GM21515 (cell line): ENCODE measurements at regions not wholly inside any gene's neighbourhood (a gene's known extent, or its start where the extent isn't known, plus 50 kb on each side); places are given as distances from the start of the nearest gene placed in this dataset.
"Not testable (repeated sequence)": the region's sequence is repeated elsewhere in the genome, so short reads cannot be mapped to it uniquely, and the experiment has no call there.

Experiments used
- ATAC-seq: cut with Tn5 transposase; IDR thresholded peaks from one replicate; pipeline ENCODE4 v1.9.1; 2021; ENCODE audit not compliant: unreplicated experiment

DNA sequence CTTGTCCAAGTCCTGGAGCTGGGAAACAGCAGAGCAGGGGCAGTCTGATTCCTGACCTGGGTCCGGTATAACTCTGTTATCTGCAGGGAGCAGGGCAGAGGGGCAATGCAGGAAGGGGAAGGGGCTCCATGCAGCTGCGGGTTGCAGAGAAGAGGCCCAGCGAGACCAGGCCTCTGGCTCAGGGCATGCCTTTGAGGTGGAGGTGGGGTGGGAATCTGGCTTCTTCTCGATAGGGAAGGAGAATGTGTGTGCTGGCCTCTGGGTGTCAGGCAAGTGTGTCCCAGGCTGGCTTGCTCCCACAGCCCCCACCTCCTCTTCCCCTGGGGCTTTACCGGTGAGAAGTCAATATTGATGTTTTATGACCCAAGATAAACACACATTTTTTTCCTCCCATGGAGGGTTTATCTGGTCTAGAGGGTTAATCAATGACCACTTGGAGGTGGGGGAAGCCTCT lies 187.1 kb upstream of the HAAO start:
- ATAC-seq = no peak

DNA sequence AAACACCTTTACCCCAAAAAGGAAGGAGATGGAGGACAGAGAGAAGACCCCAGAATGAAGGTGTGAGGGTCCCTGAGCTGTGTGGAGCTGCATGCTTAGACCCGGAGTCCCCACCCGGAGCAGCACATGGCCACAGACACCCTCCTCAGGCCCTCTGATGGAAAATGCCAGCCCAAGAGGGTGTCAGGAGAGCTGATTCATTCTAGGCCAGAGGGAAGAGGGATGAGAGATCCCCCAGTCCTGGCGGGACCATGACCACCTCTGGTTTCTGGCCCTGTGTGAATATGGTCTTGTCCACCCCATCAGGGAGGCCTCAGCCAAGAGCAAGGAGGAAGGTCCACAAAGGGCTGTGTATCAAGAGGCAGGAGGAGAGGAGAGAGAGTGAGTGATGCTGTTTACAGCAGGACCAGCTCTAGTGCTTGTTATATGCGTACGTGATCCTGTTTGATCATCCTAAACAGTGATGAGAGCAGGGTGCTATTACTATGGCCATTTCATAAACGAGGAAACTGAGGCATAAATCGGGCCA lies 186.6 kb upstream of the HAAO start:
- ATAC-seq = no peak

DNA sequence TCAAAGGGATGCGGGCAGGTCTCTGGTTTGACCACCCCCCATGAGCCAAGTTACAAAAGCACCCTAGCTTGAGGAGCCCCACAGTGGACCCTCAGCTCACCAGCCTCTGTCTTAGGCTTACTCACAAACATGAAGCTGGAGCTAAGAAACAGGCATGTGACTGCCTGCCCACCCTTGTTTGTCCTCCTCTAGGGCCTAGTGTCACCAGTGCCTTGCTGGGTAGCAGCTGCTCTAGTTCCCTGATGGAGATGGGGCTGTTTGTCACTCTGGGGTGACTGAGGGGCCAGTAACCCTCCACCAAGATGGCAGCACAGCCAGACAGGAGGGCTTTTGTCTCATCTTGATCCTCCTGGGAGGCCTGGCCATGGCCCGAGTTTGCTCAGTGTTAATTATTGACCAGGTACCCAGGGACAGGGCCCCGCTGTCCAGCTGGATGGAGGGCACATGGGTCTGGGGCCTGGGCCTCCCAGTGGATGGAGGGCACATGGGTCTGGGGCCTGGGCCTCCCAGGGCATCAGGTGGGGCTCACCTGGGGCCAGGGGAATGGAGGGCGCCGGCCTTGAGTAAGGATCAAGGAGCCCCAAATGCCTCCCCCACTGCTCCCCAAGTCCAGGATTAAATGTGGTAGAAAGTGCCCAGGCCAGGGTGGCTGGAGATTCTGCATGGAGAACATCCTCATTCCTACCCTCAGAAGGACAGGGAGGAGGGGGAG lies 185.9 kb upstream of the HAAO start:
- no peak for ATAC-seq

- no peak for ATAC-seq
These were observed 185.1 kb upstream of the HAAO start for GRCh38 chr2:42977270-42978174.

- no peak for ATAC-seq
These were observed 184.0 kb upstream of the HAAO start for GRCh38 chr2:42976351-42976750.

- ATAC-seq = no peak
These were observed 182.6 kb upstream of the HAAO start for GRCh38 chr2:42974721-42975717.

- no peak for ATAC-seq
These were observed 181.9 kb upstream of the HAAO start for GRCh38 chr2:42974169-42974720.

GRCh38 chr2:42973726-42974125 lies 181.3 kb upstream of the HAAO start:
- ATAC-seq = no peak

DNA sequence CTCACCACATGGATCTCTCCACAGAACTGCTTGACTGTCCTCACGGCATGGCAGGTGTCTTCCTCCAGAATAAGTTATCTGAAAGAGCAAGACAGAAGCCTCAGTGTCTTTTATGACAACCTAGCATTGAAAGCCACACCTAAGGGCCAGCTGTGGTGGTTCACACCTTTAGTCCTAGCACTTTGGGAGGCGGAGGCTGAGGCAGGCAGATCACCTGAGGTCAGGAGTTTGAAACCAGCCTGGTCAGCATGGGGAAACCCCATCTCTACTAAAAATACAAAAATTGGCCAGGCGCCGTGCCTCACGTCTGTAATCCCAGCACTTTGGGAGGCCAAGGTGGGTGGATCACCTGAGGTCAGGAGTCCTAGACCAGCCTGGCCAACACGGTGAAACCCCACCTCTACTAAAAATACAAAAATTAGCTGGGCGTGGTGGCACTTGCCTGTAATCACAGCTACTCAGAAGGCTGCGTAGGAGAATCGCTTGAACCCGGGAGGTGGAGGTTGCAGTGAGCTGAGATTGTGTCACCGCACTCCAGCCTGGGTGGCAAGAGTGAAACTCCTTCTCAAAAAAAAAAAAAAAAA lies 180.6 kb upstream of the HAAO start:
- not testable (repeated sequence) for ATAC-seq

- ATAC-seq = no peak
These were observed 179.8 kb upstream of the HAAO start for GRCh38 chr2:42971947-42972736.

DNA sequence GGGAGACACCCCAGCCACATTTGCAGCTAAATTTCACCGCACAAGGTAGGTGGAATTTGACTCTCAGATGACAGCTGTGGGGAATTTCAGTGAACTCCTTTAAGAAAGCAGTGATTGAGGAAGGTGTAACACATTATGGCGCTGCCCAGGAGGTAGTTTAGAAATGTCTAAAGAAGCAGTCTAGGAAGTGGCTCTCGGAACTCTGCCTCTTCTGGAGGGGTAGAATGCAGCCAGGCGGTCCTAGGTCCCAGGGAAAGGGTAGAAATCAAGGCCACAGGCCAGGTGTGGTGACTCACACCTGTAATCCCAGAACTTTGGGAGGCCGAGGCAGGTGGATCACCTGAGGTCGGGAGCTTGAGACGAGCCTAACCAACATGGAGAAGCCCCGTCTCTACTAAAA lies 179.0 kb upstream of the HAAO start:
- no peak for ATAC-seq

DNA sequence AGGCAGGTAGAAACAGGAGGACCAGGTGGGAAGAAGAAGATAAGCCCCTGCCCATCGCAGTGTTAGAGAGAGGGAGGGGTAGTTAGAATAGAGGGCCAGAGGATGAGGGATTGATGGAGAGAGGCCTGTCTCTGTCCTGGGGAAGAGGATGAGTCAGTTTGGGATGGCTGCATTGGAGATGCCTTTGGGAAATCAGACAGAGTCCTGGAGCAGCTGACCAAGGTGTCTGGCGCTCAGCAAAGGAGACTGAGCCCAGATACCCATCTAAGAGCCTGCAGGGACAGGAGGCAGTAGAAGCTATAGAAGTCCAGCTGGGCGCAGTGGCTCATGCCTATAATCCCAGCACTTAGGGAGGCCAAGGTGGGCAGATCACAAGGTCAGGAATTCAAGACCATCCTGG lies 177.8 kb upstream of the HAAO start:
- ATAC-seq = no peak

DNA sequence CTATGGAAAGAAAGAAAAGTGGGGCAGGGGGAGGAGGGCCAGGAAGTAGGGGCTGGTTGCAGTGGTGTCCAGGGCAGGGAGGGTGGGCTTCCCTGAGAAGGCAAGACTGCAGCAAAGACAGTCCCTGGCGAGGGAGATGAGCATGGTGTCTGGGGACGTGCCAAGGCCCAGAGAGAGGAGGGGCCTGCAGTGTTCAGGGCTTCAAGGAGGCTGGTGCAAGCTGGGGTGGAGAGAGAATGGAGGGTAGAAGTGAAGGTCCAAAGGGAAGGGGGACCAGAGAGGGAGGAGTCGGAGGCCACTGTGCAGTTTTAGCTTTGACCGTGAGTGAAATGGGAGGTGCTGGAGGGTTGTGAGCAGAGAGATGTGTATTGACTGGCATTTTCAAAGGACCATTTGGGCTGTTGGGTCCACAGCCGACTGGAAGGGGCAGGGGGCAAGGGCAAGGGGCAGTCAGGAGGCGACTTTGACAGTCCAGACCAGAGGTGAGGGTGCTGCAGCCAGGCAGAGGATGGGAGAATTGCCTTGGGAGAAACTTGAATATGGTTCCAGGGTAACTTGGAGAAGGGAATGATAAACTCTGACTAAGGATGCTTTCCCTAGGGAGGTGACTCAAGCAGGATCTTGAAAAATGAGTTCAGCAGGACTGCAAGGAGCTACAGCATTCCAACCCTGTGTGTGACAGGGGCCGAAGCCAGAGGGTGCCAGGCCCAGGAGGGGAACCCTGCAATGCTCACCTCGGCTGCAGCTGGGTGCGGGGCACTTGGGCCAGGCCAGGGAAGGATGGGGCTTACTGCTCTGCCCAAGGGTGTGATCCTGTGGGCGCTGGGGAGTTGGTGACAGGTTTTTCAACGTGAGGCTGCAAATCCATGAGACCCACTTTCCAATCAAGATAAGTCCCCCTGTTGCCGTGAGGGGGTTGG lies 177.1 kb upstream of the HAAO start:
- ATAC-seq = no peak

- no peak for ATAC-seq
These were observed 175.7 kb upstream of the HAAO start for GRCh38 chr2:42967959-42968674.

DNA sequence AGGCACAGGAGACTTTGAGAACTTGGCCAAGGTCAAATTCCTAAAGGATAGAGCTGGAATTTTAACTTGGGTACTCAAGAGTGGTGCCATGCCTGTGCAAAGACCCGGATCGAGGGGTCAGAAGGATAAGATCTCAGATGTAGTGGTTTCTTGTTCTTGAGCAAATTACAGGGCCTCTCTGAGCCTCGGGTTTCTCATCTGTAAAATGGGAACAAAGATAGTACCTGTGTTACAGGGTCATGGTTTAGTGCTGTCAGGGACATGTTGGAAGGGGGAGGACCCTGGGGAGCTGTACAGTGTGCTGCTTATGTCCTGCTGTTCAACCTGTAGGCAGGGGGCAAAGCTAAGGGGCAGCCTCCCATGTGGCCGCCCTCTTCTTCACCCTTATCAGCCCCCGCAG lies 173.5 kb upstream of the HAAO start:
- ATAC-seq = no peak

DNA sequence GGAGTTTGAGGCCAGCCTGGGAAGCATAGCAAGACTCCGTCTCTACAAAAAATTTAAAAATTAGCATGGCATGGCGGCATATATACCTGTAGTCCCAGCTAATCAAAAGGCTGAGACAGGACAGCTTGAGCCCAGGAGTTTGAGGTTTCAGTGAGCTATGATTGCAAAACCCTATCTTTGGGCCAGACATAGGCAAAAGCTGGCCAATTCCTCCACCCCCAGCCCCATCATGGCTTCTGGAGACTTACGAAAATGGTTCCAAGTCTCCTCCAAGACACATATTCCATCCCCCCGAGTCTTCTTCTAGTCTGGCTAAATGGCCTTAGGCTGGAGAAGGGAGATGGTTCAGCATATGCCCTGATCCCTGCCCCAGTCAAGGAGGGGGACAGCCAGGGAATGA lies 172.8 kb upstream of the HAAO start:
- no peak for ATAC-seq

- no peak for ATAC-seq
These were observed 172.2 kb upstream of the HAAO start for GRCh38 chr2:42964439-42965083.
